Breast epithelium (tissue), 4 donors: ENCODE measurements at regions not wholly inside any gene's neighbourhood (a gene's known extent, or its start where the extent isn't known, plus 50 kb on each side); places are given as distances from the start of the nearest gene placed in this dataset.

Source experiments
- DNase-seq, 2 donors: peaks; one replicate each; pipeline ENCODE4 v3.0.0-alpha.2; 2019; ENCODE audit warnings: low spot score in 2 of 2
- H3K27ac ChIP-seq, 2 donors: fragments of 200-600 bp; sonication (generic) in 1 of 2; one replicate each; pipeline ENCODE4 v1.5.1; 2016 to 2019; ENCODE audit warnings: mild to moderate bottlenecking in 1 of 2
- H3K27me3 ChIP-seq, 2 donors: fragments of 200-600 bp; sonication (generic) in 1 of 2; one replicate each; pipeline versions ENCODE4 v1.5.1 to v1.6.0; 2017 to 2019; ENCODE audit warnings: control low read depth in 1 of 2, mild to moderate bottlenecking in 1 of 2
- H3K36me3 ChIP-seq: fragments of 200-600 bp; one replicate; pipeline ENCODE4 v1.5.1; 2019
- H3K4me1 ChIP-seq, 2 donors: fragments of 200-600 bp; sonication (generic); one replicate each; pipeline ENCODE4 v1.5.1; 2016 to 2019; ENCODE audit warnings: control low read depth in 1 of 2
- H3K4me3 ChIP-seq, 3 donors: fragments of 200-600 bp; sonication (generic); 1 replicate in 2 of 3; 2 replicates in 1 of 3; pipeline ENCODE4 v1.5.1; 2016 to 2019; ENCODE audit warnings: mild to moderate bottlenecking in 3 of 3, moderate library complexity in 2 of 3
- H3K9me3 ChIP-seq, 2 donors: fragments of 200-600 bp; sonication (generic) in 1 of 2; one replicate each; pipeline ENCODE4 v1.5.1; 2016 to 2019; ENCODE audit warnings: control low read depth in 1 of 2
- CTCF ChIP-seq, 3 donors: fragments of 450-650 bp; IDR thresholded peaks; one replicate each; pipeline ENCODE4 v1.5.1; 2016 to 2017; ENCODE audit warnings: antibody characterized with exemption in 3 of 3, mild to moderate bottlenecking in 3 of 3, moderate library complexity in 3 of 3
- POLR2A ChIP-seq: fragments of 450-650 bp; IDR thresholded peaks from one replicate; pipeline ENCODE4 v1.6.1; 2016; ENCODE audit warnings: antibody characterized with exemption, mild to moderate bottlenecking, moderate library complexity
- POLR2AphosphoS5 ChIP-seq, 3 donors: sonication (generic); formaldehyde crosslinking; IDR thresholded peaks; one replicate each; pipeline ENCODE4 v1.6.1; 2017; ENCODE audit warnings: antibody characterized with exemption in 3 of 3
- intact Hi-C: fragments of 100-400 bp; cut with DNase I; formaldehyde crosslinking; loops from one replicate; pipeline ENCODE4 v1.15.1; 2023; ENCODE audit warnings: low total_unique reads

DNA sequence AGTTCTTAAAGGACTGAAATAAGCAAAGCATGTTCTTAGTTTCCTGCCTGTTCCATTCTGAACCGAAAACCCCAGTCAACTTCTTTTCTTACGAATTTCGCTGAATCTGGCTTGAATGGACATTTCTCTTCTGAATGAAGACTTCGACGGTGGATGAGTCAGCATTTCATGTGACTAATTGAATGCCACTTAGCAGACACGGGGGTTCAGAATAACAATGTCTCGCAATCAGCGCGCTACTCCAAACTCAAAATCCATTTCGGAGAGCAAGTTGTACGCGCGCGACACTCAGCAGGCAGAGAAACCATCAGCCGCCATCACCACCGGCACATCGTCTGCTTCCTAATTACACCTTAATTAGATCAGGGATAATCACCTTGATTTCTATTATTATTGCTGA is 239.0 kb upstream of the KLF6 start:
- Histone ChIP-seq H3K9me3 (no peaks in the 10 kb centered on the region), H3K4me1 (no peaks in the 10 kb centered on the region), H3K4me3 (no peak overlapping the region), H3K36me3 (no peaks in the 10 kb centered on the region), H3K27me3 (no peaks in the 10 kb centered on the region), H3K27ac (no peak overlapping the region)
- DNase-seq: no peak
- intact Hi-C loops: no loop called here
- TF ChIP-seq CTCF (IDR thresholded peaks at IDR 0.05) (no peak), POLR2A (no peak), POLR2AphosphoS5 (IDR thresholded peaks at IDR 0.05) (no peak)

DNA sequence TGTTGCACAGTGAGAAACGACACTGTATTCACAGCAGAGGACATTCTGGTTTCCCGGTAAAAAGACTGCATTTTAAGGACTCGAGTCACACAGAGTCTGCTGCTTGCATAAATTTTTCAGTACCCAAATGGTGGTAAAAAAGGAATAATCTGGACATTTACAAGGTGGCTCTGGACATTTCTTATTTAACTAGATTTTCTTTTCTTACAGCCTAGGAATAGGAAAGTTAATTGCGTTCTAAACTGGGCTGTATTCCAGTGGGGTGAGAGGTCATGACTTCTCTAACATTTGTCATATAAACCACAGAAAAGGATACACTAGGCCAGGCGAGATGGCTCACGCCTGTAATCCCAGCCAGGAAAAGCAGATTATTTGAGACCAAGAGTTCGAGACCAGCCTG is 237.5 kb upstream of the KLF6 start:
- Histone ChIP-seq H3K27ac (no peak overlapping the region), H3K4me3 (no peak overlapping the region), H3K36me3 (no peaks in the 10 kb centered on the region), H3K27me3 (no peaks in the 10 kb centered on the region), H3K9me3 (no peaks in the 10 kb centered on the region), H3K4me1 (no peaks in the 10 kb centered on the region)
- DNase-seq: no peak
- intact Hi-C loops: no loop called here
- TF ChIP-seq CTCF (IDR thresholded peaks at IDR 0.05) (no peak), POLR2A (no peak), POLR2AphosphoS5 (IDR thresholded peaks at IDR 0.05) (no peak)

DNA sequence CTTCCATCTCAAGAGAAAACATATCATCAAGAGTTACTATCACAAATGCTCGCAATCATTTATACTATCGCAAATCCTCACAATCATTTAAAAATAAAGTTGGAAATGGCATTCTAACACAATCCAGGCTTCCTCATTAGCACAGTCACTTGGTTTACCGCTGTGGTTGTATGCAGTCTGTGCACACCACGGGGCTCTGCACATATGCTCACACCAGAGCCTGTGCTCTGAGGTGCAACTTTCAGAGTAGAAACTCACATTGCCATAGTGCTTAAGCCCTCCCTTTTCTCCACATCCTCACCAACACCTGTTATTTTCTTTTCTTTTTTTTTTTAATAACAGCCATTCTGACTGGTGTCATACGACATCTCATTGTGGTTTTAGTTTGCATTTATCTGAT is 235.6 kb upstream of the KLF6 start:
- H3K27ac ChIP-seq: no peak overlapping the region
- H3K27me3 ChIP-seq: no peaks in the 10 kb centered on the region
- no peaks in the 10 kb centered on the region for H3K9me3 ChIP-seq
- intact Hi-C loops: no loop called here
- TF ChIP-seq POLR2AphosphoS5 (IDR thresholded peaks at IDR 0.05): no peak
- no peak for TF ChIP-seq CTCF (IDR thresholded peaks at IDR 0.05)
- no peak for TF ChIP-seq POLR2A
- H3K36me3 ChIP-seq: no peaks in the 10 kb centered on the region
- no peak overlapping the region for H3K4me3 ChIP-seq
- no peak for DNase-seq
- no peaks in the 10 kb centered on the region for H3K4me1 ChIP-seq

- Histone ChIP-seq H3K9me3 (no peaks in the 10 kb centered on the region), H3K4me1 (no peaks in the 10 kb centered on the region), H3K27me3 (no peaks in the 10 kb centered on the region), H3K27ac (peak overlapping the region in 1 of 2 donors; percentile 20), H3K36me3 (no peaks in the 10 kb centered on the region), H3K4me3 (no peak overlapping the region)
- intact Hi-C loops: no loop called here
- DNase-seq: no peak
- TF ChIP-seq POLR2A: no peak
- no peak for TF ChIP-seq CTCF (IDR thresholded peaks at IDR 0.05)
- no peak for TF ChIP-seq POLR2AphosphoS5 (IDR thresholded peaks at IDR 0.05)
Observed at GRCh38 chr10:4018054-4018511, 233.1 kb upstream of the KLF6 start.

- no peak overlapping the region for H3K4me3 ChIP-seq
- no peaks in the 10 kb centered on the region for H3K27me3 ChIP-seq
- H3K36me3 ChIP-seq: no peaks in the 10 kb centered on the region
- no peaks in the 10 kb centered on the region for H3K4me1 ChIP-seq
- no peak for DNase-seq
- TF ChIP-seq POLR2AphosphoS5 (IDR thresholded peaks at IDR 0.05) (no peak), POLR2A (no peak), CTCF (IDR thresholded peaks at IDR 0.05) (no peak)
- H3K27ac ChIP-seq: peak overlapping the region in 1 of 2 donors; percentile 20
- intact Hi-C loops: no loop called here
- H3K9me3 ChIP-seq: no peaks in the 10 kb centered on the region
Observed at GRCh38 chr10:4017336-4017735, 232.3 kb upstream of the KLF6 start.
